Bronchial epithelial cell (primary cell): ENCODE measurements at regions not wholly inside any gene's neighbourhood (a gene's known extent, or its start where the extent isn't known, plus 50 kb on each side); places are given as distances from the start of the nearest gene placed in this dataset.
A peak's percentile ranks its signal among the peaks of the same experiment; 100 is the strongest.

ENCODE experiments used
- DNase-seq: peaks from one replicate; pipeline ENCODE4 v3.0.0-alpha.2; 2010; ENCODE audit warnings: low read depth
- FAIRE-seq: peaks from 2 replicates; lab custom pipeline; 2011; peaks lifted over from hg19 to GRCh38; lab: Jason Lieb, UNC
- H3K27me3 ChIP-seq: 2 replicates; pipeline ENCODE4 v1.5.1; 2011; ENCODE audit warnings: low read length; ENCODE audit not compliant: control insufficient read depth, insufficient read depth
- H3K36me3 ChIP-seq: 2 replicates; pipeline ENCODE4 v1.5.1; 2011; ENCODE audit warnings: low read length; ENCODE audit not compliant: control insufficient read depth, insufficient read depth
- H3K4me3 ChIP-seq: 2 replicates; pipeline ENCODE4 v1.5.1; 2011; ENCODE audit warnings: mild to moderate bottlenecking, low read depth, low read length, control low read depth
- CTCF ChIP-seq: IDR thresholded peaks from 2 replicates; pipeline ENCODE4 v1.5.1; 2011; ENCODE audit warnings: mild to moderate bottlenecking, moderate library complexity, low read length, control low read depth, inconsistent platforms; ENCODE audit not compliant: insufficient read depth, severe bottlenecking

GRCh38 chr6:168819546-168819945, 378.6 kb downstream of the SMOC2 start:
- Histone ChIP-seq H3K4me3 (no peak overlapping the region), H3K27me3 (no peaks in the 10 kb centered on the region), H3K36me3 (no peaks in the 10 kb centered on the region)
- peak; percentile 82 for FAIRE-seq
- no peak for DNase-seq
- TF ChIP-seq CTCF = no peak

- H3K36me3 ChIP-seq = no peaks in the 10 kb centered on the region
- no peaks in the 10 kb centered on the region for H3K27me3 ChIP-seq
- TF ChIP-seq CTCF = no peak
- H3K4me3 ChIP-seq = no peak overlapping the region
- DNase-seq (no peak), FAIRE-seq (no peak)
Measured at GRCh38 chr6:168817558-168818159, 376.7 kb downstream of the SMOC2 start.

- no peak for TF ChIP-seq CTCF
Measured at GRCh38 chr6:168815229-168815628, 374.2 kb downstream of the SMOC2 start.

GRCh38 chr6:168808232-168808631, 367.2 kb downstream of the SMOC2 start:
- no peaks in the 10 kb centered on the region for H3K27me3 ChIP-seq
- no peaks in the 10 kb centered on the region for H3K36me3 ChIP-seq
- FAIRE-seq = no peak
- no peak for TF ChIP-seq CTCF
- no peak for DNase-seq
- H3K4me3 ChIP-seq = no peak overlapping the region

More at GRCh38 chr6:168815229-168815628, 374.2 kb downstream of the SMOC2 start:
- Histone ChIP-seq H3K4me3 (no peak overlapping the region), H3K36me3 (no peaks in the 10 kb centered on the region), H3K27me3 (no peaks in the 10 kb centered on the region)
- DNase-seq (peak; percentile 1), FAIRE-seq (no peak)

- H3K4me3 ChIP-seq = no peak overlapping the region
- H3K36me3 ChIP-seq = no peaks in the 10 kb centered on the region
- H3K27me3 ChIP-seq = no peaks in the 10 kb centered on the region
- TF ChIP-seq CTCF = no peak
- FAIRE-seq = no peak
- DNase-seq = no peak
Measured at GRCh38 chr6:168804331-168804730, 363.3 kb downstream of the SMOC2 start.

- no peak overlapping the region for H3K4me3 ChIP-seq
- FAIRE-seq (no peak), DNase-seq (no peak)
- no peaks in the 10 kb centered on the region for H3K36me3 ChIP-seq
- TF ChIP-seq CTCF = no peak
- H3K27me3 ChIP-seq = no peaks in the 10 kb centered on the region
Measured at GRCh38 chr6:168803874-168804273, 362.9 kb downstream of the SMOC2 start.
